GM19463 (cell line): ENCODE measurements at regions not wholly inside any gene's neighbourhood (a gene's known extent, or its start where the extent isn't known, plus 50 kb on each side); places are given as distances from the start of the nearest gene placed in this dataset.
A peak's percentile ranks its signal among the peaks of the same experiment; 100 is the strongest.

Experiments used
- ATAC-seq: cut with Tn5 transposase; IDR thresholded peaks from one replicate; pipeline ENCODE4 v1.9.1; 2021; ENCODE audit warnings: mild to moderate bottlenecking, moderate library complexity; ENCODE audit not compliant: unreplicated experiment

DNA sequence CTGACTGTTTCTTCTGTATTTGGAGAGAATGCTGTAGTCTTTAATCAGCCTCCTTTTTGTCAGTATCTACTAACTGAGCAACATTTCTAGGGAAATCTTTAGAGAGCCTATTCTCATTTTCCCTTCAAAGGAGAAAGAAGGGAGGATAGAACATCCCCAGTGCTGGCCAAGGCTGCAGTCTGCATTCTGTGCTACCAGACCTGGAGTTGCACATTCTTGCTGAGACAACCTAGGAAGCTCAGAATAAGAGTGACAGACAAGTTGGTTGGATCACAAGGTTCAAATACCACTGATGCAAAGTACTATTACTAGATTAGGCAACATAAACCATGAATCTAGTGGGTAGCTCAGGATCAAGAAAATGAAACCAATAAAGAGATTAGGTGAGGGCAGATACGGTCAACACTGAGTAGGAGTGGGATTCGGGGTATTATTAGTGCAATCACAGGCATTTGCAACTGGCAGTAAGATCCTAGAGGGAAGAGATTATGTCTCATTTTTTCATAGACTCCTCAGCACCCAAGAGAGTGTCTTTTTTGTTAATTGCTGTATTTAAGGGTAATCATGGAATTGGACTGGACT lies 213.5 kb upstream of the FAM83B start:
- no peak for ATAC-seq

DNA sequence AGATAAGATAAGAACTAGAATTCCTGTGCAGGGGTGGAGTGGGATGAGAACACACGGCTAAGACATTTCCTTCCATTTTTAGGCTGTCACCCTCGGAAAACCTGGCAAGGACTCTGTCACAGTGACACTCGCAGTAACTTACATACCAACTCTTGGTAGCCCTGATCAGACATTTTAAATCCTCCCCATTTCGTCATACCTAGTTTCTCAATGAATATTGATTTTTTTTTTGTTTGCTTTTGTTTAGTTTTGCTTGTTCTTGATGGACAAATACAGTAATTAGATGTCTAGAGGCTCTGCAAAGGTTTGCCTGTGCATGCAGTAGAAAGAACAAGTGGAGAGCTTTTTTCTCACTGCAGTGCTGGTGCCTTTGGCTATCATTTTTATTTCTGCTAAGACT lies 213.0 kb upstream of the FAM83B start:
- ATAC-seq: no peak

GRCh38 chr6:54640911-54641310 lies 205.7 kb upstream of the FAM83B start:
- ATAC-seq: no peak

DNA sequence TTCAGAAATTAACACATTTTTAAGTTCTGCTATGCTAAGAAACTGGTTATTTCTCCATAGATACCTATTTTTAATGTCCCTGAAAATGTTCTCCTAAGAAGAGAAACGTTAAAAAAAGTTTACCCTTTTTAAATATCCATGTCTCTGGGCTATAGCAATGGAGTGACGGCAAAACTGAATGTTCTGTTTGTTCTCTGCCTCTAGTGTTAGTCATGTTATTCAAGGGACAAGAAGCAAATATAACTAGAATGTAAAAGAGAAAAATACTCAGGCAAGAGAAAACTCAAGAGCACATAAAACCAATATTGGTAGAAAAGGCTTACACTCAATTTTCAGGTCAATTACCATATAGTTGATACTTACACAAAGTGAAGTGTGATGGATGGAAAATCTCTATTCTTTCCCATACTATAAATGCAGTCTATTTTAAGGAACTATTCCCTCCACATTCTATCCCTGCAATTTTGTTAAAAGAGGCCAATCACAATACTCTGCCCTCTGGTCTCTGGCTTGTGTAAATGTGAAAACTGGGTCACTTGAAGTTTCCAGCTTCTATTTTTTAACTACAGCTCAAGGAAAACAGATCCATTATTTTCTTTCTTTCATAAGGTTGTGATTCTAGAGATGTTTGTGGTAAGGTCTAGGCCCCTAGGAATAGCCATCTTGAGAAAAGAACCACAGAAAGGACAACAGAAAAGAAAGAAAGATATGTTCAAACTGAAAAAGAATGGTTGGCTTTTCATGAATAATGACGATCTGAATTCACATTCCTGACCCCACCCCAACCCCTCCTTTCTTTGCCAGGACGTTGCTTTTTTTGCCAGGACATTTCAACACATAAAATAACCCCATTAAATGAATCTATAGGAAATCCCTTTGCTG lies 200.3 kb upstream of the FAM83B start:
- ATAC-seq: no peak

- no peak for ATAC-seq
These were observed 199.5 kb upstream of the FAM83B start for GRCh38 chr6:54646951-54647664.

- no peak for ATAC-seq
These were observed 192.2 kb upstream of the FAM83B start for GRCh38 chr6:54654381-54654780.

DNA sequence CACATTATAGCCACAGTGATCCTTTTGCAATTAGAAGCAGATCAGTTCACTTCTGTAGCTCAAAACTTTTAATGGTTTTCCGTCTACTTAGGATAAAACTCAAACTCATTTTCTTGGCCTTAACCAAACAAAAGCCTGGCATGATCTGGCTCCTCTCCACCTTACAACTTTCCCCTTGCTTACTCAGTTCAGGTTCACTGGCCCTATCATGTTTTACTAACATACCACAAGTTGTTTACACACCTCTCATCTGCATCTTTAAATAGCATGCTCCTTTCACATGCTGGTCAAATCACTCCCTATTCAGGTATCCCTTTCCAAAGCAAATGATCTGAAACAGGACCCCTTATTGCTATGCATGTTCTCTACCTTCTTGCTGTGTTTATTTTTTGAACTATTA lies 191.4 kb upstream of the FAM83B start:
- ATAC-seq: no peak

DNA sequence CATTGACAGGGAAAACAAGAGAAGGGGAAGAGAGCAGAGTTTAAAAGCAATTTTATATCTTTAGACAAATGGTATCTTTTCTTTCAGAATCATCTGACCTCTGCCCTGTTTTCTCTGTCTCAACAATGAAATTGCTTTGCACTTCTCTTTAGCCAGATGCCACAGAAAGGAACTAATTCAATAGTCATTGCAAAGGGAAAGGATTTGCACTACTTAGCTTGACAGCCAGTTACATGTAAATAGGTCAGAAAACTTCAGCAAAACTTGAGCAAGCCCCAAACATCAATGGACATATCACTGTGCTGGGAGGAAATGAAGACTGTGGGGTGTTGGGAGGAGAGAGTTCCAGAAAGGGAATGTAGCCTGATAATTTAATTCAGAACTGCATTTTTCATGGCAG lies 181.3 kb upstream of the FAM83B start:
- ATAC-seq: no peak

DNA sequence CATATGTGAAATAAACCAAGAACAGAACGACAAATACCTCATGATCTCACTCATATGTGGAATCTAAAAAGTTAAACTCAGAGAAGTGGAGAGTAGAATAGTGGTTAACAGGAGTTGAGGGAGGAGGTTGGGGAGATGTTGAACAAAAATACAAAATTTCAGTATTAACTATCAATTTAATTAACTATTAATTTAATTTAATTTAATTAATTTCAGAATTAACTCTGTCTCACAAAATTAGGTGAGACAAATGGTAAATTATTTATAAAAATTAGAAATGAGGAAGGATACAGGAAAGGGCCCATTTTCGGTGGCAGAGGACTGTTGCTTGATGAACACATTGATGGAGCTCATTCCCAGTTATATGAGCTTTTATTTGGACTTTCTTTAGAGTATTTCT lies 166.0 kb upstream of the FAM83B start:
- ATAC-seq: no peak

DNA sequence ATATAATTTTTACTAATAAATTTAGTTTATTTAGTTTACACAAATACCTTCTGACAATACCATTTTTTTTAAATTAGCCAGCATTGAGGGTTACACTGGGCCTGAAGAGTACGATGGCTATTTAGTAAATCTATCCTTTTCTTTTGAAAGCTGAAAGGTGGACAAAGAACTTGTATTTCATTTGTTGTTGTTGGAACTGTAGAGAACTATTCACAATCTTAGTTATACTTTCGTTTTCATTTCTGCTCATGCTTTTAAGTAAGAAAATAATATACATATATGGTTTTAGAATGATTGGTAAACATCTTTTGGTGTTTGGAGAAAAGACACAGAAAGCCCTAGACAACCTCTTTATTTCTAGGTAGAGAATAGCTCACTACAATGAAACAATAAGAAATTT lies 165.3 kb upstream of the FAM83B start:
- ATAC-seq: no peak

DNA sequence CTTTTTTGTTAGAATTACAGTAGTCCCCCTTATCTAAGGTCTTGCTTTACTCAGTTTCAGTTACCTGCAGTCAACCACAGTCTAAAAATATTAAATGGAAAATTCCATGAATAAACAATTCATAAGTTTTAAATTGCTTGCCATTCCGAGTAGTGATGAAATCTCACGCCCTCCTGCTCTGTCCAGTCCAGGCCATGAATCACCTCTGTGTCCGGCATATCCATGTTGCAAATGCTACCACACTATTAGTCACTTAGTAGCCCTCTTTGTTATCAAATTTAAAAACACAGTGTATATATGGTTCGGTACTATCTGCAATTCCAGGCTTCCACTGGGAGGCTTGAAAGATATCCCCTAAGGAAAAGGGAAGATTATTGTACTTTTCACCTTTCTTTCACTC lies 164.6 kb upstream of the FAM83B start:
- ATAC-seq: no peak

GRCh38 chr6:54689620-54690019 lies 157.0 kb upstream of the FAM83B start:
- no peak for ATAC-seq

DNA sequence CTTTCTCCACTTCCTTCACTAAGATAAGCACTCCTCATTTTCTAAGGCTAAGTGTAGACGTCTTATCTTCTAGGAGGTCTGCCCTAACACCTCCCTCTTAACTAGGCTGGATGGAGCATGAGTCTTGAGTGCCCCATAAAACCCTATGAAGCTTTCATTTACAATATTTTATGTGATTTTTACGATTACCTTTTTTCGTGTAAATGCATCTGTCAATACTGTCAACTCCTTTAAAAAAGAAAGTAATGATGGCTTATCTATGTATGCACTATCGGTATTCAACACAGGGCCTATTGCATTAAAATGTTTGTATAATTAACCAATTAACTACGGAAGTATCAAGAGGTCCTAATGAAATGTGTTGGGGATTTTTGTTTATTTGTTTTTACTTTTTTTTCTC lies 156.0 kb upstream of the FAM83B start:
- ATAC-seq: no peak

- ATAC-seq: no peak
These were observed 151.5 kb upstream of the FAM83B start for GRCh38 chr6:54694928-54695532.

DNA sequence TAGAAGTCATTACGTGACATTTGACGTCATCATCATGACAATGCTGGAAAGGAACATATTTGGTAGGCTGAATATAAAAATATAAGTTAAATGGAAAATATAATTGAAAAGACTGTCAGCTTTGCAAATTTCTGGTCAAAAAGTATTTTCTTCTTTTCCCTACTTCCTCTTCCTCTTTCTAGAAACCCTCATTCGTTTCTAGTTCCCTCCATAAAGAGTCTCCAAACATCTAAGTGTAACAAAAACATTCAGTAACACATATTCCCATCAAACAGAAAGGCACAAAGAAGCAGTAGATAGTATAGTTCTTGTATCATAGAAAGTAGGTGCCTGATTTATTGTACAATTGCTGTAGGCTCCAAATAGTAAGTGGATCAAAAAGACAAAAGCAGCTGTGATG lies 150.8 kb upstream of the FAM83B start:
- no peak for ATAC-seq

GRCh38 chr6:54697424-54697823 lies 149.1 kb upstream of the FAM83B start:
- no peak for ATAC-seq

- peak; percentile 82 for ATAC-seq
These were observed 147.6 kb upstream of the FAM83B start for GRCh38 chr6:54698974-54699373.

DNA sequence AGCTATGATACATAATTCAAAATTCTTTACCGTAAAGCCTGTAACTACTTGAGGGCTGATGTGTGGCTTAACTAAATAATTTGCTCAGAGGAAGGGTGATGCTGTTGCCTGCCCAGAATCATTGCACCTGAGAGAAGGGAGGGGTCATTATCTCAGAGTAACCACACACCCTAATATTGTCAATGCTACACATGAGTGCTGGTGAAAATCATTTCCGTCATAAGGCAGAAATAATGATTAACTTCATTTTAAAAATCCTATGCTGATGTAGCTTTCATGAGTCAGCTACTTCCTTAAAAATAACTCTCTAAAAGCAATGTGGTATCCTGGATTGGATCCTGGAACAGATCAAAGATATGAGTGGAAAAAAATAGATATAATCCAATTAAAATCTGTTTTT lies 146.4 kb upstream of the FAM83B start:
- no peak for ATAC-seq

GRCh38 chr6:54702772-54703171 lies 143.8 kb upstream of the FAM83B start:
- no peak for ATAC-seq

- no peak for ATAC-seq
These were observed 140.2 kb upstream of the FAM83B start for GRCh38 chr6:54706391-54706790.

GRCh38 chr6:54706844-54707605 lies 139.5 kb upstream of the FAM83B start:
- ATAC-seq: no peak
